Thoracic aorta (tissue), 2 donors: ENCODE measurements at regions not wholly inside any gene's neighbourhood (a gene's known extent, or its start where the extent isn't known, plus 50 kb on each side); places are given as distances from the start of the nearest gene placed in this dataset.
A peak's percentile ranks its signal among the peaks of the same experiment; 100 is the strongest.

Experiments
- ATAC-seq: fragments of 150-250 bp; one replicate; pipeline ENCODE4 v1.8.0; 2017; ENCODE audit warnings: low read depth; ENCODE audit not compliant: insufficient number of reproducible peaks, low FRiP score
- DNase-seq: peaks from one replicate; pipeline ENCODE4 v3.0.0-alpha.2; 2020; ENCODE audit warnings: low spot score
- H3K27ac ChIP-seq, 2 donors: fragments of 200-600 bp; sonication (generic); 1 replicate in 1 of 2; 2 replicates in 1 of 2; pipeline ENCODE4 v1.5.1; 2016; ENCODE audit warnings: mild to moderate bottlenecking in 2 of 2, moderate library complexity in 2 of 2
- H3K27me3 ChIP-seq: fragments of 200-600 bp; sonication (generic); replicated peaks from 2 replicates; pipeline ENCODE4 v1.6.0; 2016; ENCODE audit warnings: mild to moderate bottlenecking; ENCODE audit not compliant: insufficient read depth
- H3K36me3 ChIP-seq: fragments of 200-600 bp; sonication (generic); one replicate; pipeline ENCODE4 v1.5.1; 2016
- H3K4me1 ChIP-seq, 2 donors: fragments of 200-600 bp; sonication (generic); 1 replicate in 1 of 2; 2 replicates in 1 of 2; pipeline versions ENCODE4 v1.5.1 to v1.6.0; 2016; ENCODE audit warnings: low read depth in 2 of 2, mild to moderate bottlenecking in 1 of 2; ENCODE audit not compliant: control insufficient read depth in 1 of 2
- H3K4me3 ChIP-seq: fragments of 200-600 bp; sonication (generic); 2 replicates; pipeline ENCODE4 v1.5.1; 2016; ENCODE audit warnings: mild to moderate bottlenecking
- H3K9me3 ChIP-seq: fragments of 200-600 bp; sonication (generic); 2 replicates; pipeline ENCODE4 v1.5.1; 2016
- CTCF ChIP-seq: fragments of 200-600 bp; sonication (generic); IDR thresholded peaks from one replicate; pipeline ENCODE4 v1.5.1; 2019; ENCODE audit warnings: antibody characterized with exemption

GRCh38 chr18:57210107-57210715 lies 63.3 kb downstream of the BOD1L2 start:
- H3K4me1 ChIP-seq: peaks cover 4 to 5% of the 10 kb centered on the region in 2 donors
- H3K4me3 ChIP-seq: peak overlapping the region; percentile 32
- H3K27ac ChIP-seq: no peak overlapping the region
- H3K27me3 ChIP-seq: no peaks in the 10 kb centered on the region
- no peaks in the 10 kb centered on the region for H3K36me3 ChIP-seq
- TF ChIP-seq CTCF: no peak
- DNase-seq: no peak
- no peaks in the 10 kb centered on the region for H3K9me3 ChIP-seq
- no peak for ATAC-seq

GRCh38 chr18:57210716-57211411 lies 64.0 kb downstream of the BOD1L2 start:
- Histone ChIP-seq H3K27ac (no peak overlapping the region), H3K36me3 (no peaks in the 10 kb centered on the region), H3K4me3 (no peak overlapping the region), H3K9me3 (no peaks in the 10 kb centered on the region), H3K27me3 (no peaks in the 10 kb centered on the region), H3K4me1 (peaks cover 4 to 5% of the 10 kb centered on the region in 2 donors)
- ATAC-seq (no peak), DNase-seq (no peak)
- no peak for TF ChIP-seq CTCF

GRCh38 chr18:57211412-57211750 lies 64.5 kb downstream of the BOD1L2 start:
- no peak overlapping the region for H3K4me3 ChIP-seq
- H3K36me3 ChIP-seq: no peaks in the 10 kb centered on the region
- DNase-seq (no peak), ATAC-seq (no peak)
- H3K4me1 ChIP-seq: peaks cover 4 to 5% of the 10 kb centered on the region in 2 donors
- no peak for TF ChIP-seq CTCF
- H3K27ac ChIP-seq: no peak overlapping the region
- no peaks in the 10 kb centered on the region for H3K27me3 ChIP-seq
- no peaks in the 10 kb centered on the region for H3K9me3 ChIP-seq

- peaks cover 4 to 5% of the 10 kb centered on the region in 2 donors for H3K4me1 ChIP-seq
- no peak for ATAC-seq
Observed at GRCh38 chr18:57211776-57212175, 64.9 kb downstream of the BOD1L2 start.

GRCh38 chr18:57212678-57213077 lies 65.8 kb downstream of the BOD1L2 start:
- Histone ChIP-seq H3K36me3 (no peaks in the 10 kb centered on the region), H3K4me1 (peaks cover 4 to 5% of the 10 kb centered on the region in 2 donors), H3K27me3 (no peaks in the 10 kb centered on the region), H3K9me3 (no peaks in the 10 kb centered on the region), H3K4me3 (no peak overlapping the region), H3K27ac (no peak overlapping the region)
- TF ChIP-seq CTCF: no peak
- DNase-seq (no peak), ATAC-seq (no peak)

More at GRCh38 chr18:57211776-57212175, 64.9 kb downstream of the BOD1L2 start:
- H3K4me3 ChIP-seq: no peak overlapping the region
- DNase-seq: no peak
- H3K27ac ChIP-seq: no peak overlapping the region
- H3K9me3 ChIP-seq: no peaks in the 10 kb centered on the region
- no peaks in the 10 kb centered on the region for H3K36me3 ChIP-seq
- no peak for TF ChIP-seq CTCF
- H3K27me3 ChIP-seq: no peaks in the 10 kb centered on the region
